Lung microvascular endothelial cell (primary cell): ENCODE measurements at regions not wholly inside any gene's neighbourhood (a gene's known extent, or its start where the extent isn't known, plus 50 kb on each side); places are given as distances from the start of the nearest gene placed in this dataset.
"Not testable (repeated sequence)": the region's sequence is repeated elsewhere in the genome, so short reads cannot be mapped to it uniquely, and the experiment has no call there.

ENCODE experiments used
- DNase-seq, 2 donors: peaks; one replicate each; pipeline versions ENCODE4 v3.0.0 to v3.0.0-alpha.2; 2010; ENCODE audit warnings: low read depth in 2 of 2

DNA sequence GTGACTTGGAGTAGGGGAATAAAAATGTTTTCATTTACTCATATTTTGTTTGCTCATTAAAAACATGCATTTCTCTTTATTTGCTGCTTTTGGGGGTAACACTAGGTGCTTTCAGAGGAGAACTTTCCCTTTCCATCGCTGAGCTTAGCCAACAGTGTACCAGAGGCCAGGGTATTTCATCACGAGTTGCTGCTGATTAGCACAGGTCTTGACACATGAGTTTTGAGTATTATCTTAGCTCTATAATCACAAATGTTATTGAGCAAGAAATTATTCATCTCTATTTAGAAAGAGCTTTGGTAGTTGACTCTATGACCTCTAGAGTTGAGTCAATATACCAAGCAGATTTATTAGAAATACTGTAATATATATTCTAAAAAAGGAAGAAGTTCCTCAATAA lies 375.9 kb downstream of the NXPH1 start:
- DNase-seq: no peak

DNA sequence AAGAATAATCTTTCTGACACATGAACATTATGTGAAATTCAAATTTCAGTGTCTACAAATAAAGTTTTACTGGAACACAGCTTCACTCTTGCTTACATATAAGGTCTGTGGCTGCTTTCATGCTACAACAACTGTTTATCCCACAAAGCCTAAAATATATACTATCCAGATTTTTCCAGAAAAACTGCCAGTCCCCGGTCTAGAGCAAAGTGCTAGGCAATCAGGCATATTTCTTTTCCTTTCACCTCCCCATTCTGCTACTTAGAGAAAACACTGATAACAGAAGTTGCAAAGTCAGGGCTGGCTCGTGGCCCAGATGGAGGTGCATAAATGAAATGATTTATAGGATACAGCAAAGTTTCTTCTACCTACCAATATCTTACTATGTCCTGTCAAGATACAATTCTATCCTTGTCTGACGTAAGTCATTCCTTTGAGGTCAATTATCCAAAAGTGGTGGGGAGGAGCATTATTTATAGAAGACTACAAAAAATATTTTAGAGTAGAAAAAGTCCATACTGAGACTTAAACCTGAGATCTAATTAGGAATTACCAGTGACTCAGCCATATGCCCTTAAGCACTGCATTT lies 384.1 kb downstream of the NXPH1 start:
- no peak for DNase-seq

DNA sequence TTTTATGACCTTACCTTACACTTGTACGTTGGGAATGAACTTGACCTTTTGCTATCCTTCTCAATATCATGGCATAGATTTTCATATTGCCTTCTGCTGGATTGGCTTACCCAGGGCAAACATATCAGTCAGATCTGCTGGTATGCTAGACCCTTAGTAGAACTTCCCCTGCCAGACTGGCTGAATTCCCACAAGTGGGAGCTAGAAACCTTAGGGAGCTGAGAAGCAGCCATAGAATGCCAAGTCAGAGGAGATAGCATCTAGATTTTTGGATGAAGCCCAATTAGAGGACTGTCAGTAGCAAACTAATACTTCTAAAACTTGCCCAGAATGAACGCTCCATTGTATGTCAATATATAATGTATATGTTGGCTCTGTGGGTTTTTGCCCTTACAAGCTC lies 385.0 kb downstream of the NXPH1 start:
- no peak for DNase-seq

DNA sequence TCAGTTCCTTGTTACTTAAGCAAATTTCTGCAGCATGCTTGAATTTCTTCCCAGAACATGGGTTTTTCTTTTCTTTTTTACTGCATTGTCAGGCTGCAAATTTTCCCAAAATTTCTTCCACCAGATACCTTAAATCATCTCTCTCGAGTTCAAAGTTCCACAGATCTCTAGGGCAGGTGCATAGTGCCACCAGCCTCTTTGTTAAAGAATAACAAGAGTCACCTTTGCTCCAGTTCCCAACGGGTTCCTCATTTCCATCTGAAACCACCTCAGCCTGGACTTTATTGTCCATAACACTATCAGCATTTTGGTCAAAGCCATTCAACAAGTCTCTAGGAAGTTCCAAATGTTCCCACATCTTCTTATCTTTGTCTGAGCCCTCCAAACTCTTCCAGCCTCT lies 389.2 kb downstream of the NXPH1 start:
- DNase-seq: no peak

DNA sequence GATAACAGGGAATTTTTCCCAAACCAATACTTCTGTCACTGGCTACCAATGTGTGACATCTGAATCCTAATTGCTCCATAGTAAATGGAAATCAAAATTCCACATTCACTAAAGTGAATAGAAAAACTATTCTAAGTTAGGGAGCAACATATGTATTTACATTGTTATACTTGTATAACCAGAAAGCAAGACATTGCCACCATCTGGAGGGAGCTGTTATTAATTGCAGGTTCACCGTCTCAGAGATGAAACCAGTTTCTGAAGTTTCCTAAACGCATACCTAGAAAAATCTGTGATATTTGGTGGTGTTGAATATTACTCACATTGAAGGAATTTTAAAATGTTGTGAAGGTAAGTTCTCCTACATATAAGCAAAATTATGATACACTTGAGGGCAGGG lies 390.1 kb downstream of the NXPH1 start:
- no peak for DNase-seq

DNA sequence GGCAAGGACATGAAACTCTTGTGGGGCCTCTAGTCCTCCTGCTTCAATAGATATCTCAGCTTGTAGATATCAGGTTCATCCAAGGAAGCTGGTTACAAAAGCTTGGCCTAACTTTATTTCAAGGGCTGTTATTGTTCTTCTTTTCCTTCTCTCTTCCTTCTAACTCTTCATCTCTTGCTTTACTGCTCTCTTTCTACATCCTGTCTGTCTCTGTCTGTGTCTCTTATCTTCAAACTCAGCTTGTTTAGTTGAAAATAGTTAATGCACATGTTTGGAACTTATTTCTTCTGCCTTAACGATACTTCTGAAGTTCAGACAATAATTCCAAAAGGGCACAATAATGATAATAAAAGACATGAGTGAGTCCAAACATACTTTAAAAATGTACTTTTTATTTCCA lies 393.9 kb downstream of the NXPH1 start:
- no peak for DNase-seq

DNA sequence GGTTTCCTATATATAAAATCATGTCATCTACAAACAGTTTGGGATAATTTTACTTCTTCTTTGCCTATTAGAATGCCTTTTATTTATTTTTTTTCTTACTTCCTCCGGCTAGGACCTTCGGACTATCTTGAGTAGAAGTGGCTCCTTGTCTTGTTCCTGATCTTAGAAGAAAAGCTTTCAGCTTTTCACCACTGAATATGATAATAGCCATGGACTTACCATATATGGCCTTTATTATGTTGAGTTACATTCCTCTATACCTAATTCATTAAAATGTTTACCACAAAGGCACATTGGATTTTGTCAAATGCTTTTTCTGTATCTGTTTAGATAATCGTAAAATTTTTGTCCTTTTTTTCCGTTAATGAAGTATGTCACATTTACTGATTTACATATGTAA lies 395.7 kb downstream of the NXPH1 start:
- DNase-seq: no peak

DNA sequence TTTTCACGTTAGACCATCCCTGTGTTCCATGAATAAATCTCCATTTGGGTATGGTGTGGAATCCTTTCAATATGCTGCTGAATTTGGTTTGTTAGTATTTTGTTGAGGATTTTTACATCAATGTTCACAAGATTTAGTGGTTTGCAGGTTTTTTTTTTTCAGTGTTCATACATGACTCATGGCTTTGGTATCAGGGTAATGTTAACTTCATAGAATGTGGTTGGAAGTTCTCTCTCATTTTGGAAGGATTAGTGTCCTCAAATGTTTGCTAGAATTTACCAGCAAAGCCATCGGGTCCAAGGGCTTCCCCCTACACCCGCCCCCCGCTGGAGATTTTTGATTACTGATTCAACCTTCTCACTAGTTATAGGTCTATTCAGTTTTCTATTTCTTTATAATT lies 398.0 kb downstream of the NXPH1 start:
- DNase-seq: no peak

DNA sequence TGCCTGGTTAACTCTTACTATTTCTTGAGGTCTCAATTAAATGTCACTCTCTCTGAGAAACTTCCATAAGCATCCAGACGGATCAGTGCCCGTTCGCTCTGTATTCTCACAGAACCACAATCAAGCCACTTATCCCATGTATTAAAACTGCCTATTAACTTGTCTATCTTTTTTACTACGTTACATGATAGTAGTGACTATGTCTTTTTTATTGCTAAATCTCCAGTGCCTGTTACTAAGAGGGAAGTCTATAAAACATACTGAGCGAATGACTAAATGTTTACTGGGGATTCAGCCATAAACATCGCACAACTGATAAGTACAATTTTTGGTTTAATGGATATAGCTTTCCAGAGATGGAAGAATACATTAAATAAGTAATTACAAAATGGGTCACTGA lies 399.9 kb downstream of the NXPH1 start:
- no peak for DNase-seq

DNA sequence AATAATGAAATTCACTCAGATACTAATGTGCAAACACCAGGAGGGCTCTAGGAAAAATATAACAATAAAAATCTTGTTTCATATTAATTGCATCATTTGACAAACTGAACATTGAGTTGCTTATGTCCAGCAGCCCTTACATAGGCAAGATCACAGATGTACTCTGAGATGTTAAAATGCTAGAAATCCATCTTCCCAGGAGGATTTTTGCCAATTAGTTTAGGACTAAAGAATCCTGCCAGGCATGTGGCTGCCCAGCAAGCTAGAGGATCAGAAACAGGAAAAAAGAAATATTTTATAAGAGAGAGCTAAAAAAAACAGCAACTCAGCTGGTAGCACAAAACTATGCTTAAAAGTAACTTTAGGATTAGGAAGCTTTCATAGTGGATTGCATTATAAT lies 407.8 kb downstream of the NXPH1 start:
- no peak for DNase-seq

DNA sequence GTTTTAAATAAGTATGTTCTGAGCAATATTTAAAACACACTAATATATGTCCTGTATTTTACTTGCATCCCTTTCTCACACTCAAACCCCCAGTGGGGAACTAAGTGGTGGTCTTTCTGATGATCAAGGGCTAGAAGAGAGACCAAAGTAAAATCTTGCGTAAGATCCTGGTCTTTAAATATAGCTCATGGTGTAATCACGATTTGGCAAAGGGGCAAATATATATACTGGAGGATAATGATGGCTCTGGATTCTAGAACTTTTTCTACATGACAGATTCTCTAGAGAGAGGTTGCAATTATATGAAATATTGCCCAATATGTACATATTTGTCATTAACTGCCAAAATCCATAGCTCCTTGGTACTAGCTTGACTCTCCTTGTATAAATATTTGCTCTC lies 438.3 kb downstream of the NXPH1 start:
- no peak for DNase-seq

DNA sequence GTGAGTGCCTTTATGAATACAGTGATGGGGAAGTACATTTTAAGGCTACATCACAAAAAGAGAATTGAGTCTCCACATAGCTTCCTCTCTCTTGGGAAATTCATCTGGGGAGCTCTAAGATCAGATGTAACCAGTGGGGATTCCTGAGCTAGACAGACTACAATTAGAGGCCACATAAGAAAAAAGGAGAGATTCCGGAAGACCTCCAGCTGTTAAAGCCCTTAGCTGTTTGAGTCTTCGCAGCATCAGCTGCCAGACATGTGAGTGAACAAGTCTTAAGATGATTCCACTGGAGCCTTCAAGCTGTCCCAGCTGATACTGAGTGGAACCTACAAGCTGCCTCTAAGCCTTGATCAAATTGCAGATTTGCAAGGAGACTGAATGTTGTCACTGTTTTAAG lies 448.5 kb downstream of the NXPH1 start:
- no peak for DNase-seq

DNA sequence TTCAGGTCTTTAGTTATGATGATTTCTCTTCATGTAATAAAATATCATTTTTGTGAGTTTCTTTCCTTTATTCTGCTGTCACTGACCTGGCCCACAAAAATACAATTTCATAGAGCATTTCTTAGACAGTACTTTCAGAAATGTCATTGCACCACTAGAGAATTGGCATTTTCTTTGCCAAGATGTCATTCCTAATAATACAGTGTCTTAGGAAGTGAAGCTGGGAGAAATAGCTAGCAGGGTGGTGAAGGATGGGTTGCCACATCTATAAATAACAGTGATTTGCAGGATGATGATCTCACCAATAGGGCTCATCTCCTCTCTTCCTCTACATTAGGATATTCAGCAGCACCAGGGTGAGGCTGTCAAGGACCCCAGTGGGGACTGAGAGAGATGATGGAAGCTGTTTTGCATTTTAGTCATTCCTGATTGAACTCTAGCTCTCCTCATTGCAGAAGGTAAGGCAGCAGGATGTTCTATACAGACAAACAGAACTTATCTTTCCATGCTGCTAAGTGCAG lies 452.1 kb downstream of the NXPH1 start:
- no peak for DNase-seq

DNA sequence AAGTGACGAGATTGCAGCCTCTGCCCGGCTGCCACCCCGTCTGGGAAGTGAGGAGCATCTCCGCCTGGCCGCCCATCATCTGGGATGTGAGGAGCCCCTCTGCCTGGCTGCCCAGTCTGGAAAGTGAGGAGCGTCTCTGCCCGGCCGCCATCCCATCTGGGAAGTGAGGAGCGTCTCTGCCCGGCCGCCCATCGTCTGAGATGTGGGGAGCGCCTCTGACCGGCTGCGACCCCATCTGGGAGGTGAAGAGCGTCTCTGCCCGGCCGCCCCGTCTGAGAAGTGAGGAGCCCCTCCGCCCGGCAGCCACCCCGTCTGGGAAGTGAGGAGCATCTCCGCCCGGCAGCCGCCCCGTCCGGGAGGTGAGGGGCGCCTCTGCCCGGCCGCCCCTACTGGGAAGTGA lies 456.9 kb downstream of the NXPH1 start:
- not testable (repeated sequence) for DNase-seq

DNA sequence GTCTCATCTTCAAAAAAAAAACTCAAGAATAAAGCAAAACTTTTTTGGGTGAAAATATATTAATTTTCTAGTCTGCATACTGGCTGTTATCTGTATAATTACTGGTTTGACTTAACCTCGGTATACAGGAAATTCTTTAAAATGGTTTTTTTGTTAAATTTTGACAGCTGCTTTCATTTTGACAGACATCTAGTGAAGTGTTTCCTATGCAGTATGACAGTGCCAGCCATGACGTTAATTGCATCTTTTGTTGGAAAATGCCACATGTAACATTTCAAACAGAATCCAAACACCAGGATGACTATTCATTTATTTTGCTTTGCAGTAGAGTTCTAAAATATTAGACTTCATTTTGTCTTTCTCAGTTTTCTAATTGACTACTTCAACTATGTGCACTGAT lies 460.4 kb downstream of the NXPH1 start:
- no peak for DNase-seq

DNA sequence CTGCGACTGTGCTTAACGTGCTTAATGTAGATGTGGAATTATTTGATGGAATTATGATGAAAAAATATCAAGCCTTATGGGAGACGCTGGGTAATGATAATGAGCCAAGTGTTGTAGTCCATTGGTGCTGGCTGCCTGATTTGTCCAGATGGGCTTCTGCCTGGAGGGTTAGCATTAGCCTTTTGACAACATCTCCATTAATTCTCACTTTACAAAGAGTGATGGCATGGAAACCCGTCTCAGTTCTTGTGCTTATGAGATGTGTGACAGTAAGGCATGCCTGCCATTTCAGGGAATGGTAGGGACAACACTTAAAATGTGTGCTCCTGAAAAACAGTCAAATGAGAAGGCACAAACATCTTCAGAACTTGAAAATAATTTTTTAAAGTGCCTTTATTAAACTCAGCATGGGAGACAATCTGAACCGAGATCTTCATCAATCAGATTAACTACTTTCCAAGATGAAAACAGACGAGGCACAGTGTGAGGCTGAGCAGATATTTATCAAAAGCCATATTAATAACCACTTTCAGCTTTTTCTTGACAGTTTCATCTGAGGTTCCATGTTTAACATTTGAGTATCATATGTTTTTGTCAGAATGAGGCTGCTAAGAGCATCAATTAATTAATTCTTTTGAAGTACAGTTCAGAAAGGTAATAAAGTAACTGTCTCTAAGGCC lies 473.1 kb downstream of the NXPH1 start:
- DNase-seq: no peak

DNA sequence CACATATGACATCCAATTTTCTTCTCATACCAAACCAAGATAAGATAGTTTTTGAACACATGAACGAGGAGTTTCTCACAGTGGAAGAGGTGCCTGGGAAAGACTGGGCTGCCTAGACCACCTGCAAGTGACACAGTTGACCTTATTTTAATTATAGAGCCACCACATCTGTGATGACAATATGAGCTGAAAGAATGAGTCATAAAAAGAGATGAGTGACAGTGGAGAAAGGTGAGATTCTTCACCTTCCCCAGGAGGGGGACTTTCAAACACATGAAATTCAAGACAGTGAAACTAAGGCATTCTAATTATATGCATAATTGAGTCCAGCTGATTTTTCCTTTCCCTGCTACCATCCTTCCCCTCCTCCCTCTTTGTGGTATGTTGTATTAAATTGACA lies 475.5 kb downstream of the NXPH1 start:
- DNase-seq: no peak

DNA sequence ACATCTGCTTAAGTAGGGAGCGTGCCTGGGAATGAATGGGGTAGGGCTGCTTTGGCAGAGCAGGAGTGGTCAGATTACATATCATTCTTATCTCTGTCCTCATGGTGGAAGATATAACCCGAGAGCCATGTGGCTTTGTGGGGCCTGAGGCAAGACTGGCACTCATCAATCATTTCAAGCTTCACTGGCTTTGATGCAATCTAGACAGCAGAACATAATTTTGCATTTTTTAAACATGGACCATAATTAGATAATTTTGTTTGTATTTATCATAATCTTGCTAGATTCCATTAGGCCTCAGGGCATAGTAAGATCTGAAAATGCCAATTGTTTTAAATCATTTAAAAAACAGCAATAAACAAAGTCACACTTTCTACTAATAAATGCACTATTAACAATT lies 480.3 kb downstream of the NXPH1 start:
- no peak for DNase-seq

DNA sequence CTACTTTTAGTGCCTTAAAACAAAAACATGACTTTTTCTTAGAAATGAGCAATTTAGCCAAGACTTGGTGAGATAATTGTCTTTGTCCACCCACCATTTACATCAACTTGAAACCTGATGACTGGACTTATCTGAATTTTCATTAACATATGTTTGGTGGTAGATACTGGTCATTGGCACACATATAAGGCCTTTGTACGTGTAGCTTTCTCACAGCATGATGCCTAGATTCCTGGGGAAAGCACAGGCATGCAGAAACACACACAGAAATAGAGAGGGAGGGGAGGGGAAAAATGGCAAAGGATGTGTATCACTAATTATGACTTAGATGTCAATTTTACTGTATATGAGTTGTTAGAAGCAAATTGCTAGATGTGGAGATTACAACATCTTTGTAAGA lies 488.4 kb downstream of the NXPH1 start:
- no peak for DNase-seq

DNA sequence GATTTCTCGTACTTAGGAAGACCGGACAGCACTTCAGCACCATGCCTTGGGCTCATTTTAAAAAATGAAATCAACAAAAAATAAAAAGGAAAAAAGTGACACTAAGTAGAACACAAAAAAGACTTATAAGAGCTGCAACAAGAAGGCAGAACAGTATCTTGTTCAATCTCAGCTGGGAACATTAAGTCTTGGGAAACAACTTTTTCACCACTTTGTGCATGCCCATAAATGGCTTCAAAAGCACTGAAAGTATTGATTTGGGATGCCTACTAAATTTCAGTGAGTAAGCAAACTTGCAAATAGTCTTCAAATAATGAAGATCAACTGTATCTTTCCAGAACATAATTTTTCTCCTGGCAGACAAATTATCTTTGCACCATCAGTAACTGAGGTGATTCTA lies 489.3 kb downstream of the NXPH1 start:
- DNase-seq: no peak

DNA sequence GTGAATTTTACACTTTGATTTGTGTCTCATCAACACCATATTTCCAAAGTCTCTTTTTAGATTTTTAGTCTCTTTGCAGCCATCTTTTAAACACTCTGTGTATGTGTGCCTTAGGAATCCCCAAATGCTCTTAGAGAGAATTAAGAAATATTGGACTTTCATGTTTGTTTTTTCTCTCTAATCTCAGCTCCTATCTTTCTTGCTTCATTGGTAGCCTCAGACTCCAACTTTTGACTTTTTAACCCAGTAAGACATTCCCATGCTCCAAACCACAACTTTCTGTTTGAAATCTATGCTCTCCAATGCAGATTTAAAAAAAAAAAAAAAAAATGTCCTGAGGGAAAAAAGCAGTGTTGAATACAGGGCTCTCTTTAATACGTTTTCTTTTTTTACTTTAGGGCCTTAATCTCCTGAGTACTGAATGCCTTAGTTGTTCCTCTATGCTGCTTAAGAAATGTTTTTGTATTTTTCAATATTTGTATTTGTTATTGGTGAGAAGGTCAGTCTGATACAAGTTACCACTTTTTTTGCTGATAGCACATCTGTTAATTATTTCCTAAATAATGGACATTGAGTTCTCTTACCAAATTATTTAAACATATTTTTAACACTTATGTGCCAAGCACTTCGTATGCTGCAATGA lies 489.9 kb downstream of the NXPH1 start:
- no peak for DNase-seq

DNA sequence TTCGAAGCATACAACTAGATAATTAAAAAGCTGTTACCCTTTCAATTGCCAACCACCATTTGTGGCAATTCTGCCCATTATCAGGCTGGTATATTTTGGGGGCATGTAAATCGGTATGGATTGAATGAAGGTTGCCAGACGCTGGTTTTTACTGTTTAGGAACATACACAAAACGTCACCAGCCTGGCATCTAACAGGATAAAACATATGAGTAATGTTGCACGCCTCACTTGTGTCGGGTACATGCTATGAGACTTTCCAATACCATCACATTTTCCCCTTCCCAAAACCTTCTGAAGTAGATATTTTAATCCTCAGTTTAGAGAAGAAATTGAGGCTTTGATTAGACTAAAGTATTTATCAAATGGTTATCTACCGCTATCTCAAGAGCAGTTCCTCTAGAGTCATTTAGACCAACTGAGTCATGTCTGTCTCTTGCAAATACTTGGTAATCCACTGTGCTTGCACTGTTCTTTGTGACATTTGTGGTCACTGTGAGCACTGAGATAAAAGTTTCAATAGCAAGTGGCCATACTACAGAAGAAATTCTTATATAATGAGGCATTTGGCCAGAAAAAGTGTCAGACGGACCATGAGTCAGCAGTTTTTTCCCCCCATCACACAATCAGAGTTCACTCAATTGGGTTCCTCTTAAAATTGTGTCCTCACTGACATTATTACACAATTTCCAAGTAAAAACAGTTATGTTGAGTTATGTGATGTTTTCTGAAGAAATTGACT lies 498.7 kb downstream of the NXPH1 start:
- no peak for DNase-seq
